HG02571 (cell line): ENCODE measurements at regions not wholly inside any gene's neighbourhood (a gene's known extent, or its start where the extent isn't known, plus 50 kb on each side); places are given as distances from the start of the nearest gene placed in this dataset.

Experiments used
- ATAC-seq: cut with Tn5 transposase; IDR thresholded peaks from one replicate; pipeline ENCODE4 v1.9.1; 2021; ENCODE audit warnings: mild to moderate bottlenecking, moderate library complexity; ENCODE audit not compliant: unreplicated experiment

DNA sequence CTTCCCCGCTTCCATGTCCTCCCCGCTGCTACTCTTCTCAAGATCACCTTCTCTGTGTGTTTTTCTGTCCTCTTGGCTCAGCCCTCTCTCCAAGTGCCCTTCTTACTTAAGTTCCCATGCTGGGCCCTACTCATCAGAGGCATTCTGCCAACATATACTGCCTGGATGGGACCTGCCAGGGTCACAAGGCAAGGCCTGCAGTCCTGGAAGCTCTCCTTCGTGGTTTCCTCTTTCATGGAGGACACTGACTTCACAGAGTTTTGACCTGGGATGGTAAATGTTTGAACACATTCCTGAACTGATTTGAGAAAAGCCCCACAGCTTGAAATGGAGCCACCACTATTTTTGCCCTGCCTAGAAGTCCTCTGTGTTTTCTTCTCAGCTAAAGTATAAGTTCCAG, 140.9 kb downstream of the TMEM30B start:
- ATAC-seq = no peak

DNA sequence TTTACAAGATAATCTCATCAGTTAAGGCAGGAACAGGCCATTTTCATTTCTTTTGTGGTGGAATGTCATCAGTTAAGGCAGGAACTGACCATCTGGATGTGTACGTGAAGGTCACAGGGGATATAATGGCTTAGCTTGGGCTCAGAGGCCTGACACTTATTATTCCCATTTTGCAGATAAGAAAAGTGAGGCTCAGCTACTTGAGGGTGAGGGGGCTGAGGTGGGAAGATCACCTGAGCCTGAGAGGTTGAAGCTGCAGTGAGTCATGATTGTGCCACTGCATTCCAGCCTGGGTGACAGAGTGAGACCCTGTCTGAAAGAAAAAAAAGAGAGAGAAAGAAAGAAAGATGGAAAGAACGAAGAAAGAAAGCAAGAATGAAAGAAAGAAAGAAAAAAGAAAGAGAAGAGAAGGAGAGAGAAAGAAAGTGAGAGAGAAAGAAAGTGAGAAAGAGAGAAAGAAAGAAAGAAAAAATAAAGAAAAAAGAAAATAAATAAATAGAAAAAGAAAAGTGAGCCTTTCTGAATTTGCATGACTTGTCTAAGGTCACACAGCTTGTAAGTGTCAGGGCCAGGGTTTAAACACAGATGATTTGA, 142.0 kb downstream of the TMEM30B start:
- no peak for ATAC-seq

DNA sequence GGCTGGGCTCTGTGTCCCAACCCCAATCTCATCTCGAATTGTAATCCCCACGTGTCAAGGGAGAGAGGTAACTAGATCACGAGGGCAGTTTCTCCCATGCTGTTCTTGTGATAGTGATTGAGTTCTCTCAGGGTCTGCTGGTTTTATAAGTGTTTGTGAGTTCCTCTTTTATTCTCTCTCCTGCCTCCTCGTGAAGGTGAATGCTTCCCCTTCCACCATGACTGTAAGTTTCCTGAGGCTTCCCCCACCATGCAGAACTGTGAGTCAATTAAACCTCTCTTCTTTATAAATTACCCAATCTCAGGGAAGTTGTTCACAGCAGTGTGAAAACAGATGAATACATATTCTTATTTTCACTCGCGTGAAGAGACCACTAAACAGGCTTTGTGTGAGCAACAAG, 148.2 kb downstream of the TMEM30B start:
- ATAC-seq = no peak

DNA sequence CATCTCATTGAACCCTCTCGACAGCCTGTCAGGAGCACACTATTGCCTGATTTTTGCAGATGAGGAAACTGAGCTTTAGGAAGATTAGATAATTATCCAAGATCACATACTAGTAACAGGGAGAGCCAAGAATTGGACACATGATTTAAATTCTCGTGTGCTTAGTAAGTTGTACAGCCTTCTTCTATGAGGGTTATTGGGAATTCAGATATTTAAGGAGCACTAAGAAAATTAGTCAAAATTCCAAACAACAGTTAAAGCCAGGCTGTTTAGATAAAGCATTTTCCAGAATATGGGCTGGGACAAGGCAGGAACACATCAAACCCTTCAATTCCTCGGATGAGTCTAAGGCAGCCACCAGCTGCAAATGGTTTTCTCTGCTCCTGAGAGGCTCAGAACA, 148.8 kb downstream of the TMEM30B start:
- ATAC-seq = no peak

DNA sequence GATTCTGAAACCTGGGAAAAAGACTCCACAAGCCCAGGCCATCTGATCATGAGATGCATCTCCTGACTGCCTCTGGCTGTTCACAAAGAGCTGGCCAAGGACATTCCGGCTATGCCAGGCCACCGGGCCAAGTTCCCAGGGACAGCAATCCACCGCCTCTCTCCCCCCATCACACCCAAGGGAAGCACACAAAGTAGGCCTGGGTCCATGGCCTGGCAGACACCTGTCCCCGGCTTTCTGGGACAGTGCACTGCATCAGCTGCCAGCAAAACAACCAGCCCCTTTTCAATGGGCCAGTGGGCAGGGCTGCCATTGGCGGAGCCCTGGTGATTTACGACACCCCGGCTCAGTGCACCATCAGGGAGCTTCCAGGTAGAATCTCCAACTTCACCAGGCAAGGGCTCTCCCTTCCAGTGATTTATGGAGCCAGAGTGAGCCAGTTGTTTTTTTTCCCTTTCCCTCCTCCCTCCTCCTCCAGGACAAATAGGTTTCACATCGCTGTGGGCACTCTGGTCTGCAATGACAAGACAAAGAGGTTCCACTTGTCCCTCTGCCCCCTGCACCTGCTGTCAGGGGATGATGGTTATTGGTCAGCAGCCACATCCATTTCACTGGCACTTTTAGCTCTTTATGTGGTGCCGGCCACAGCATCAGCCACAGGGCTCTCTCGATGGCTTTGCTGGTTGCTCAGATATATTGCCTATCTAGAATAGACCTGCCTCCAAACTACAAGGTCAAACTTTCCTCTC, 149.6 kb downstream of the SLC38A6 start:
- ATAC-seq = no peak

DNA sequence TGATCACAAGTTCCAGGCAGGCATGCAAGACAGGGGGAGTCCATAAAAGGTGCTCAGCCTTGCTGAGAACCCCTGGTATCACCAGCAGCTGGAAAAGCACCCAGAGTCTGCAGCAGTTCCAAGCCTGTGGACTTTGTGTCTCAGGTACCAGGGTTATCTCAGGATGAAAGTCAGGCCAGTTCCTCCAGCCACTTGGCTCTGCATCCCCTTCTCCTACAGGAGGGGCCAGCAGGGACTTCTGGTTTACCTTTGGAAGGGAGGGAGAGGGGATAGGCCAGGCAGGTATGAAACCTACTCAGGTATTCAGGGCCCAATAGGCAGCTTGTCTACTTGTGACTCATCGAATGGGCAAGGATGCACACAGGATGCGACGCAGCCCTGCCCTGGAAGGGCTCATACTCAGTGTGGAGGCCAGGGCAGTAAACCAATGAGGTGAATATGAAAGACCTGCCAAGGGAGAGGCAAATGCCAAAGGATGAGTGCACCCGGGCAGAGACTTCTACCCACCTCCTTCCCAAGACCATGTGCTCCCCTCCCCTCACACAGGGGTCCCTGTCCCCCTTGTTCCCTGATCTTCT, 148.2 kb downstream of the SLC38A6 start:
- ATAC-seq = no peak

DNA sequence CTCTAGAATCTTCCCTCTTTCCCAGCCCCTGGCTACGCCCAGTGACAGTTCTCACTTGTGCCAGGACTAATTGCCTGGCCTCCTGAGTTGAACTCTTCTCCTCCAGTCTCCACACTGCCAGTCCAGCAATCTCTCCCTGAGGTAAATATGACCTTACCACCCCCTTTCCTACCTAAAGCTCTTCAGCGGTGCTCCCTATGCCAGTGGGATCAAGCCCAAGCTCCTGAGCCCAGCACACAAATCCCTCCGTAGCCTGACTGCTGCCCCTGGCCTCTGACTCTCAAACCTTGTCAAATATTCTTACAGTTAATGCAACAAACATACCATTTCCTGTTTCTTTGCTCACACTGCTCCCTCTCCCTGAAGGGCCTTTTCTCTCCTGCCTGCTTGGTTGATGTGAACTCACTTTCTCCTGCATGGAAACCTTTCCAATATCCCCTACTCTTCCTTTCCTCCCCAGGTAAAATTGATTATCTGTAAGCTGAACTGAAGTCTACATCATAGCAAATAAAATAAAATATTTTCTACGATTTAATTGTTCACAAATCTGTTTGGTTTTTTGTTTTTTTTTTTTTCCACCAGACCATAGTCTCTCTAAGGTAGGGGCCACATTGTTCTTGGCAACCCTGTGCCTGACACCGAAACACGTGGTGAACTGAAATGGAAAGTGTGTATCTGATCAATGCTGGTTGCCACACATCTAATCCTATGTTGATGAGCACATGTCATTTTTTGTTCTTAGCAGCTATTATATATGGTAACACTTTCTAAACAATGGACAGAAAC, 147.5 kb downstream of the SLC38A6 start:
- ATAC-seq = no peak

DNA sequence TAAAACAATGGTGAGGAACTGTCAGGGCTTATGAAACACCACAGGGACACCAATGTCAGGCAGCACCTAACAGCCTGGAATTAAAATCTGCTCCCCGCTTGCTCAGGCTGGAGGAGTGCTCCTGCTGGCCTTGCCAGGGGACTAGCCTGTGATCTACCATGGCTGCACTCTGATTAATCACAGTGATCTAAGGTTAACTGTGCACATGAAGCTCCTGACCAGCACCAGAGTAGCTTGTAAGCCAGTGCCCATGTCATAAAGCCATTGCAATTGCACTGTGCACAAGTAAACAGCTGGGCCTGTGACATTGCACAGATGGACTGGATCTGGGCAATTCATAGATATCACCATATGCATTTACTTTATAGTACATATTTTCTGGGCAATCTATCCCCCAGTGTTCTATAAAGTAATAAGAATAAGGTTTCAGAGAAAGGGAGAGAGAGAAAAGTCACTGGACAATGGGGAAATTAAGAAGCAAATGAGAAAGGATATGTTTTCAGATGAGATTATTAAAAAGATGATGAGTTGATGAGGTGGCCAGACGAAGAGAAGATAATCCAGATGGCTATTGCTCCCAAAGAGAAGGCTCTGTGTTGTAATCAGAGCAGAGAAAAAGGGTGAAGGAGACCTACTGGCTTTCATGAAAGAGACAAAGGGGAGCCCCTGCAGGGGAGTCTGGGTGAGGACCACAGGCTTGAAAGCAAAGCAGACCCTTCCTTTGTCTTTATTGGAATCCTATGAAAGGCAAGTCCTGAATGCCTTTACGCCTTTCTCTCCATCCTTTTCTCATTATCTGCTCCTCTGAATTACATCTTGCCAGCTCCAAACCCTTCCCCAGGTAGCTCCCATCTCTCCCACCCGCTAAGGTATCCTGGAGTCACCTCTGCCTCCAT, 145.8 kb downstream of the SLC38A6 start:
- no peak for ATAC-seq

DNA sequence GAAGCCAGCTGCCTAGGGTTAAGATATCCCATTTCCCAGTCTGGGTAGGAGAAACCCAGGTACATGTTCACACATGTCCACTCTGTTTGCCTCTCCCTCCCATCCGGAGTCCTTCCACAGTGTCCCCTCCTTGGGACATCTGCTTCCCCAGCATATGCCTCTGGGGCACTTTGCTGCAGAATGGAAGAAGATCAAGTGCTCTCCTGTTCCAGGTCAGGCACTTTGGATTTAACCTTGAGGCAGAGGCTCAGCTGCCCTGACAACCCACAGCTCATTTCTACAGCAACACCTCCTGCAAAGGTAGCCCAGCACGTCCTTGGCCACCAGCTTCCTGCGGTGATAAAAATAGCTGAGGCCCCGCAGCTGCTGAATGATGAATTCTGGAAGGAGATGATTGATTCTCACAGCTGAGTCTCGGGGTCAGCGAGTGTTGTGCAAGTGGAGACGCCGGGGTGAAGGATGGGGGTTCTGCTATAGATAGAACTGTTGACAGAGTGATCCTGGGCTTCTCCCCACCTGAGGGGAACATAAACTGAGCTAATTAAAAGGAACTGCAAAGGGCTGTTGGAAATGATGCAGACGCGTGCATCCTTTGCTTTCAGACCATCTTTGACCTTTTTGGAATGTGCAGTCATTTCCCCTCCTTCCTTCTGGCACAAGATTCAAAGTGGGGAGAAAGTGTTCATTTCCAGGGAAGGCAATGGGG, 145.0 kb downstream of the SLC38A6 start:
- ATAC-seq = no peak

DNA sequence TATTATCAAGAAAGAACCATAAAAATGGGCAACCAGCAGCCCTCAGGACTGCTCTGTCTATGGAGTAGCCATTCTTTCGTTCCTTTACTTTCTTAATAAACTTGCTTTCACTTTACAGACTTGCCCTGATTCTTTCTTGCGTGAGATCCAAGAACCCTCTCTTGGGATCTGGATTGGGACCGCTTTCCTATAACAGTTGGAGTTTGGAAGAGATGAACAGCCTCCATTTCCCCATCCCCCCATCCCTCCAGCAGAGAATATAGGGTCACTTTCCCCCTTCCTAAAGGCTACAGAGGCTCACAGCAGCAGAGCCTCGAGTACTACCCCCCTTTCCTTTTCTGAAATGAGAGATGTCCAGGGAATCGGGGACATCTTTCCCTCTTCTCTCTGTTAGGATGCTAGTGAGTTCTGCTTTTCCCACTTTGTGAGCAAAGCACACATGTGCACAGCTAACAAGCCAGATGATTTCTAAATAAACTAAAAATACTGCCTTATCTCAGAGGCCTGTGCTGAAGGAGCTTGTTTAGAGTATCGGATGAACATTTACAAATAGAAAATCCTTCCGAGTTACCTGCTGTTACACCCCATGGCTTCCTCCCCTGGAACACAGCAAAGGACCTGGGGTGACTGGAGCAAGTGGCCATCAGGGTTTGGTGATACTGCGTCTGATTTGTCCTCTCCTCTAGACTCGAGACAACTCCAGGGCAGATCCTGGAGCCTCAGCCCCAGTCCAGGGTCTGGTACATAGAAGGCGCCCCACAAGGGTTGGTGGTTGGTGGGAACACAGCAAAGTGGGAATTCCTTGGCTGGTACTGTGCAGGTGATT, 144.2 kb downstream of the SLC38A6 start:
- no peak for ATAC-seq

DNA sequence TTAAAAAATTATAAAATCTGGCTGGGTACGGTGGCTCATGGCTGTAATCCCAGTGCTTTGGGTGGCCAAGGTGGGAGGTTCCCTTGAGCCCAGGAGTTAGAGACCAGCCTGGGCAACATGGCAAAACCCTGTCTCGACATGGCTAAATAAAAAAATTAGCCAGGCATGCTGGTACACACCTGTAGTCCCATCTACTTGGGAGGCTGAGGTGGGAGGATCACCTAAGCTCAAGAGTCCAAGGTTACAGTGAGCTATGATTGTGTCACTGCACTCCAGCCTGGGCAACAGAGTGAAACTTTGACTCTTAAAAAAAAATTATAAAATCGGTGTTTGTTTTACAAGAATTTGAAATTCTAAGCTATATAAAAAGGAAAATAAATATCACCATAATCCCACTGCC, 141.8 kb downstream of the SLC38A6 start:
- no peak for ATAC-seq

DNA sequence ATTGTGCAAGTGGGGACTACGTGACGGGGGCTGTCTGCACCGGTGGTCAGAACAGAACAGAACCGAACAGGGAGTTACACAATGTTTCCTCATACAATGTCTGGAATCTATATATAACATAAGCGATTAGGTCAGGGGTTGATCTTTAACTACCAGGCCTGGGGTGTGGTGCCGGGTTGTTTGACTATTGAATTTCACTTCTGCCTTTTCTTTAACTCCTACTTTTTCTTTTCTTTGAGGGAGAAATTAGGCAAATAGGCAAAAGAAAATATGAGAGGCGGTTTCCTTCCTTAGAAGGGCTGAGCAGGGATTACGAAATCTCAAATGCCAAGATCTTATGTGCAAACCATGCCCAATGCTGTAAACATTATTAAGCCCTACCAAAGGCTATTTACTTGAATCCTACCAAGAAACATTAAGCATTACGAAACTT, 140.3 kb downstream of the SLC38A6 start:
- ATAC-seq = no peak

DNA sequence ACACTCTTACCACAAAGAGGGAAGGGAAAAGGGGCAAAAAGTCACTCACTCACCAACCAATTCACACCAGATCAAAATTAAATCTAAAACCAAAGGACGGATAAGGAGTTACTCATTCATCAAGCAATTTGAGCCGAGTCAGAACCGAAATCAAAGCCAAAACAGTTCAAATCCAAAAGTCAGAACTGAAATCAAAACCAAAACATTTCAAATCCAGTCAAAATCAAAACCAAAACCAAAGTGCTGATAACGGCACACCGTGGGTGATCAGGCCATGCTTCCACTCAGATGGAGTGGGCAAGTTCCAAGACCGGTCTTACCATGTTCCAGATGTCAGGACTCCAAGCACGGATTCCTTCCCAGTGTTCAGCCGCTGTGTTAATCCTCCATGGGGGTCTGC, 139.5 kb downstream of the SLC38A6 start:
- no peak for ATAC-seq

DNA sequence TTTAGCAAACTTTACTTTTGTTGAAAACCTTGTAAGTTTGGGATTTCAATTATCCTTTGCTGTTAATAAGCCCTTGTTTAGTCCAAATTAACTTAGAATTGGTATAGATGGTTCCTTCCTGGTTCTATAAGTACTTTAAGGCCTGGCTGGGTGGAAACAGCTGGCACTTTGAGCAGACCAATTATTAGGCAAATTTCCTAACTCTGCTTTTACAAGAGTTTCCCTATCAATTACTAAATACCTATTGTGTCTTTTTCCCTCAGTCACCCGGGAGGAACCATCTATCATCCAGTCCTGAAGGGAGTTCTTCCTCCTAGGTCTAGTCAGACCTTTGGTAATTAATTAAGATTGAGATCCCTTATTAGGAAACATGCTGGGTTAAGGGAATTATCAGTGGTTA, 138.0 kb downstream of the SLC38A6 start:
- no peak for ATAC-seq

DNA sequence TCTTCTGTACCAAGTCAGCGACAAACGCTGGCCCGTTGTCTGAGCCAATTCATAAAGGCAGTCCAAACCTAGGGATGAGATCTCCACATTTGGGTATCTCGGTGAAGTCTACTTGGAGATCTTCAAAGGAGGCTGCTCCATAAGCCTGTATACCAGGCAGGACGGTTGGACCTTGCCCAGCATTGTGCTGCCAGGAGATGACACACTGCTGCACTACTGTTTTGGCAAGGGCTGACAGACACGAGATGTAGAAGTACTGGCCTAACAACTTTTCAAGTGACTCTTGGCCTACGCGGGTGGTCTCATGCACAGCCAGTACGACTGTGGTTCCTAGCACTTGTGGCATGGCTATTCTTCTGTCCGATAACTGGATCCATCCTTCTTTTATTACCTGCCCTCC, 135.3 kb downstream of the SLC38A6 start:
- no peak for ATAC-seq

DNA sequence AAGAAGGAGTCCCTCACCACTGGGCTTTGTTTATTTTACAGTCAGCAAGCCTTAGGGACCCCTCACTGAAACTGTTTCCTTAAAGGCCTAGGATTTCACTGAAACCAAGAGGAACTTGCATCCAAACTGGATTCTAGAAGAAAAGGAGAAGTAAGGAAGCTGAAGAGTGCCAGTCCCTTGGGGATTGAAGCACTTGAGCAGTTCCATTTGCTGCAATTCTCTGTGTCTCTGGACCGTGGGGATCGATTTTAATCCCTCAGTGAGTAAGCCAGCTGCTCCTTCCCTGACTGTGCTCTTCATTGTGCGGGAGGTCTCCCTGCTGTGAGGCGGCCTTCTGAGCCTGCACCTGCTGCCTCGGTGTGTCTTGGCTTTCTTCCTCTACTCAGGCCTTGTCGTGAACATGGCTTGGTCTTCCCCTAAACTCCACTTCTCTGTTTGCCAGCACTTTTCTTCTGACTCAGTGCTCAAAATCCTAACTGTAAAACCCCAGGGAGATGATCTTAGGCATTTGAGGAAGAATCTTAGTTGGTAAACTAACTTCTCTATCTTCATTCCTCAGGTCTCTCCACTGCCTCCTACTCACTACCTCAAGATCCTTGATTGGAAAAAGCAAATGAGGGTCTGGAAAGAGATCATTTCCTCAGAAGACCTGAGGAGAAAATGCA, 132.6 kb downstream of the SLC38A6 start:
- ATAC-seq = no peak

DNA sequence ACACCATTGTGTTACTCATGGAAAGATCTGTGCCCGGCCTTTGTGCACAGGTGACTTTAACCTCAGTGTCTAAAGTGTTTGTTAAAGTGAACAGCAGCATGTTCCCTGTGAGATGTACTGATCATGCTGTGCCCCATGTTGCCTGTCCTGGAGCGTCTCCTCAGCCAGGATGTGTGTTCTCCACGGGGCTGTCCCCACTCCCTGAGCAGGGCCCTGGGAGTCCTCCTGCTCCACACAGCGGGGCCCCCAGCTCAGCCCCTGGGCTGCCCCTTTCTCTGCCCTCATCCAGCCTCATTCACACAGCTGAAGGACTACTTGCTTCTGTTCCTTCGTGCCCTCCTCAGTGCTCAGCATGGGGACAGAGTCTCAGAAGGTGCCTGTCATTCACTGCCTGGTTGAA, 131.5 kb downstream of the SLC38A6 start:
- ATAC-seq = no peak

DNA sequence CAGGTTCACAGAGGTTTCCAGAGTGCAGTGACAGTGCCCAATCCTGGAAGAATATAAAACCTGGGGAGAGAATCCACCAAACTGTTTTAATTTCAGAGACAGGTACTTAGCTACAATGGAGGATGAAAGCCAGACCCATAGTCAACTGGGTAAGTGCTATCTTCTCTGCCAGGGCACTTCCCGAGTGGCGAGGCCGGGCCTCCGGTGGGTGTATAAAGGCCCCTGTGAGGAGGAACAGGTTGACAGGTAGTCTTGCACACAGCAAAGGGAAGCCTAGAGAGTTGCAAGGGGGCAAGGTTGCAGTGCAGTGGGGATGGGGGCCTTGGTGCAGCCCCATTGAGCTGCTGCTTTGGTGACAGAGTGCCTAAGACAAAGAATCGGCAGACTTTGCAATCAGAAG, 130.7 kb downstream of the SLC38A6 start:
- no peak for ATAC-seq

DNA sequence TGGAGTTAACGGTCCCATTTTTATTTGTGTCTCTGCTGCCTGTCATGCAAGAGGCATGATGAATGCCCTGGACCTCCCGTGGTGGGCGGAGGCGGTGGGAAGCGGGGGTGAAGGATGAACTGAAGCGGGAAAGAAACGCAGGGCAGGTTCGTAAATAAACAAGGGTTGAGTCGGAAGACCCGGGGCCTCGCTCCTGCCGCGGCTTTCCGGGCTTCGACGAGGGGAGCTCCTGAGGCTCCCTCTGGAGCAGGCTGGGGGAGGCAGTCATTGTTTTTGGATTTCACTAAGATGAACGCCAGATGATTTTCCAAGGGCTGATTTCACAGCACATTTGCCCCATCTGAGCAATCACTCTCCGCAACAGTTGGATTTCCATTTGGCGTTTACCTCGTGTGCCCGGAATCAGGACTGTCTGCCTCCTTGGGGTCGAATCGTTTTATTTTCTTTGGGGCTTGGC, 130.2 kb downstream of the SLC38A6 start:
- ATAC-seq = no peak
